HCT116 (cell line): ENCODE measurements at regions not wholly inside any gene's neighbourhood (a gene's known extent, or its start where the extent isn't known, plus 50 kb on each side); places are given as distances from the start of the nearest gene placed in this dataset.

Experiments
- ATAC-seq: fragments of 200-7000 bp; cut with Tn5 transposase; 2 replicates; pipeline ENCODE4 v1.9.1; 2020; ENCODE audit warnings: mild to moderate bottlenecking, moderate library complexity
- BruUV-seq: library from RNA; stranded (reverse); fragments of 400-500 nt; replicated peaks from 2 replicates; lab custom pipeline; 2021; lab: Mats Ljungman, UMichigan
- CTCF ChIA-PET: fragments of 300-600 bp; sonication (Branson Sonifier 250); formaldehyde crosslinking; loops from one replicate; lab custom pipeline; 2021; ENCODE audit warnings: antibody characterized with exemption; lab: Charles Lee
- POLR2A ChIA-PET: fragments of 300-600, 350-600 bp; sonication (Branson Sonifier 250); formaldehyde crosslinking; loops from one replicate; lab custom pipeline; 2021; ENCODE audit warnings: antibody characterized with exemption; lab: Charles Lee
- RAD21 ChIA-PET, 2 experiments: fragments of 300-600 bp; sonication (Branson Sonifier 250); formaldehyde crosslinking; loops; one replicate each; lab custom pipeline; 2023; ENCODE audit warnings: low total read pairs in 2 of 2; ENCODE audit not compliant: uncharacterized antibody in 2 of 2, unreplicated experiment in 2 of 2, low non-redundant PET in 1 of 2; lab: Charles Lee
- DNase-seq: peaks from one replicate; pipeline ENCODE4 v3.0.0-alpha.2; 2010; ENCODE audit warnings: low read depth, low spot score
- H2AFZ ChIP-seq: fragments of 200-600 bp; shearing (Covaris generic), sonication (generic); 2 replicates; pipeline ENCODE4 v1.6.1; 2017; ENCODE audit warnings: low read depth, mixed run types, mixed read lengths, antibody characterized with exemption, low read length; ENCODE audit not compliant: poor library complexity, severe bottlenecking
- H3K27ac ChIP-seq: 2 replicates; pipeline ENCODE4 v1.5.1; 2012; ENCODE audit warnings: low read depth, low read length
- H3K27me3 ChIP-seq: fragments of 200-600 bp; sonication (generic); 2 replicates; pipeline ENCODE4 v1.6.1; 2016; ENCODE audit warnings: mixed run types, low read length, mixed read lengths; ENCODE audit not compliant: insufficient read depth
- H3K36me3 ChIP-seq, 2 experiments: fragments of 200-500 bp in 1 of 2; fragments of 200-600 bp in 1 of 2; sonication (Bioruptor generic) in 1 of 2; sonication (generic) in 1 of 2; 2 replicates each; pipeline versions ENCODE4 v1.5.1 to v1.6.1; 2014 to 2016; ENCODE audit warnings: low read length in 2 of 2, inconsistent platforms in 1 of 2, mixed read lengths in 1 of 2, mixed run types in 1 of 2; ENCODE audit not compliant: insufficient read depth in 2 of 2, control insufficient read depth in 1 of 2
- H3K4me1 ChIP-seq, 2 experiments: fragments of 200-600 bp in 1 of 2; sonication (generic) in 1 of 2; 2 replicates each; pipeline versions ENCODE4 v1.5.1 to v1.6.1; 2012 to 2017; ENCODE audit warnings: low read length in 2 of 2, inconsistent platforms in 1 of 2, mild to moderate bottlenecking in 1 of 2, mixed read lengths in 1 of 2, mixed run types in 1 of 2, moderate library complexity in 1 of 2; ENCODE audit not compliant: insufficient read depth in 2 of 2, control insufficient read depth in 1 of 2
- H3K4me2 ChIP-seq: fragments of 200-600 bp; sonication (generic); 2 replicates; pipeline ENCODE4 v1.6.1; 2017; ENCODE audit warnings: mixed run types, low read length, mixed read lengths
- H3K4me3 ChIP-seq, 2 experiments: fragments of 200-600 bp in 1 of 2; sonication (generic) in 1 of 2; replicated peaks in 1 of 2; 2 replicates each; pipeline ENCODE4 v1.5.1; 2011 to 2016; ENCODE audit warnings: low read length in 2 of 2, control low read depth in 1 of 2, low read depth in 1 of 2, mild to moderate bottlenecking in 1 of 2, mixed read lengths in 1 of 2, mixed run types in 1 of 2
- H3K79me2 ChIP-seq: fragments of 200-600 bp; sonication (generic); 2 replicates; pipeline ENCODE4 v1.6.1; 2017; ENCODE audit warnings: mild to moderate bottlenecking, mixed run types, low read length, moderate library complexity, mixed read lengths; ENCODE audit not compliant: insufficient read depth
- H3K9ac ChIP-seq: fragments of 200-600 bp; sonication (generic); 2 replicates; pipeline ENCODE4 v1.6.1; 2016; ENCODE audit warnings: low read length, mixed read lengths
- H3K9me2 ChIP-seq: fragments of 200-600 bp; sonication (generic), shearing (Covaris generic); 2 replicates; pipeline ENCODE4 v1.6.1; 2017; ENCODE audit warnings: mixed run types, mild to moderate bottlenecking, moderate library complexity; ENCODE audit not compliant: insufficient read depth
- H3K9me3 ChIP-seq, 2 experiments: fragments of 200-500 bp in 1 of 2; fragments of 200-600 bp in 1 of 2; sonication (Bioruptor generic) in 1 of 2; sonication (generic) in 1 of 2; 2 replicates each; pipeline ENCODE4 v1.6.1; 2014 to 2017; ENCODE audit warnings: low read length in 2 of 2, mixed read lengths in 2 of 2, inconsistent platforms in 1 of 2, low read depth in 1 of 2, mild to moderate bottlenecking in 1 of 2, mixed run types in 1 of 2, moderate library complexity in 1 of 2; ENCODE audit not compliant: control insufficient read depth in 1 of 2, insufficient read depth in 1 of 2
- H4K20me1 ChIP-seq: fragments of 200-600 bp; sonication (generic), shearing (Covaris generic); 2 replicates; pipeline ENCODE4 v1.6.1; 2017; ENCODE audit warnings: mixed run types, mild to moderate bottlenecking, moderate library complexity; ENCODE audit not compliant: insufficient read depth
- ATF3 ChIP-seq: IDR thresholded peaks from 2 replicates; pipeline ENCODE4 v1.6.1; 2012
- CBX3 ChIP-seq: IDR thresholded peaks from 2 replicates; pipeline ENCODE4 v1.6.1; 2012; ENCODE audit warnings: low read depth
- CTCF ChIP-seq, 3 experiments: fragments of 200-600 bp in 1 of 3; sonication (generic) in 1 of 3; IDR thresholded peaks in 2 of 3; conservative IDR thresholded peaks in 1 of 3; 2 replicates each; pipeline ENCODE4 v1.5.1; 2012 to 2017; ENCODE audit warnings: low read depth in 2 of 3, low read length in 2 of 3, antibody characterized with exemption in 1 of 3, borderline replicate concordance in 1 of 3, control low read depth in 1 of 3, mild to moderate bottlenecking in 1 of 3, mixed read lengths in 1 of 3, mixed run types in 1 of 3, moderate library complexity in 1 of 3; ENCODE audit not compliant: insufficient read depth in 1 of 3
- EZH2 ChIP-seq: fragments of 200-600 bp; sonication (generic); IDR thresholded peaks from 2 replicates; pipeline ENCODE4 v1.6.1; 2017; ENCODE audit warnings: antibody characterized with exemption, mixed run types
- FOSL1 ChIP-seq: IDR thresholded peaks from 2 replicates; pipeline ENCODE4 v1.6.1; 2012; ENCODE audit warnings: low read depth
- RAD21 ChIP-seq: IDR thresholded peaks from 2 replicates; pipeline ENCODE4 v1.6.1; 2012; ENCODE audit warnings: low read depth, mild to moderate bottlenecking
- REST ChIP-seq: IDR thresholded peaks from 2 replicates; pipeline ENCODE4 v1.6.1; 2012; ENCODE audit warnings: low read depth
- SP1 ChIP-seq: IDR thresholded peaks from 2 replicates; pipeline ENCODE4 v1.6.1; 2012; ENCODE audit warnings: low read depth
- ZBTB33 ChIP-seq: IDR thresholded peaks from 2 replicates; pipeline ENCODE4 v1.6.1; 2011; ENCODE audit warnings: mild to moderate bottlenecking, low read length, moderate library complexity; ENCODE audit not compliant: insufficient replicate concordance; ENCODE audit errors: extremely low read depth
- intact Hi-C: fragments of 100-400 bp; cut with micrococcal nuclease; formaldehyde crosslinking; loops from 2 replicates; pipeline ENCODE4 v1.10.0; 2022

- Histone ChIP-seq H3K27me3 (no peaks in the 10 kb centered on the region), H3K4me2 (0 out of 2 replicates have a peak overlapping the region, but pooled peaks have one; percentile 13), H3K27ac (no peak overlapping the region), H3K36me3 (no peaks in the 10 kb centered on the region)
- TF ChIP-seq RAD21, result peak; percentile 88
- TF ChIP-seq CTCF (IDR thresholded peaks at IDR 0.05 in 2 of 3, conservative IDR thresholded peaks at IDR 0.05 in 1 of 3; ENCODE audit: borderline replicate concordance in 1 of 3, insufficient read depth in 1 of 3, low read depth in 2 of 3, low read length in 2 of 3), result peak; percentile 76 to 90 (median 83)
- peak; percentile 49; the same call in 1 of the 2 replicates for TF ChIP-seq CBX3
- TF ChIP-seq SP1, result no peak
- TF ChIP-seq, all 23 proteins: peak for 3
- RAD21 ChIA-PET, result interaction anchor here (1.1 to 1.9 kb wide), 2 partner anchors 172 kb away, joined by 4 to 8 read pairs; no protein-coding TSS in a partner anchor
- H2AFZ ChIP-seq, result peak overlapping the region; percentile 94
- no peaks in the 10 kb centered on the region for H3K9me2 ChIP-seq
- peaks cover 26 to 41% of the 10 kb centered on the region in 2 experiments for H3K4me1 ChIP-seq
- H3K79me2 ChIP-seq, result no peaks in the 10 kb centered on the region
- peak; percentile 46 for DNase-seq
- no peaks in the 10 kb centered on the region for H4K20me1 ChIP-seq
- POLR2A ChIA-PET, result no interaction called here
- no peak overlapping the region for H3K9ac ChIP-seq
- no peak overlapping the region for H3K4me3 ChIP-seq
- ATAC-seq, result peak; percentile 39
- BruUV-seq, result no TSS peak
- intact Hi-C loops, result loop anchor here (1.0 to 10.0 kb wide), 3 partner anchors 171 to 561 kb away; no protein-coding TSS in a partner anchor
- H3K9me3 ChIP-seq, result no peaks in the 10 kb centered on the region
- CTCF ChIA-PET, result interaction anchor here (0.7 to 3.5 kb wide), 11 partner anchors 14 to 1020 kb away, joined by 3 to 41 read pairs (median 3); no protein-coding TSS in a partner anchor
These were observed 306.4 kb downstream of the DUSP10 start for GRCh38 chr1:221435504-221435904.

GRCh38 chr1:221437171-221437570 is 304.7 kb downstream of the DUSP10 start:
- no peak overlapping the region for H3K9ac ChIP-seq
- no TSS peak for BruUV-seq
- no peaks in the 10 kb centered on the region for H3K9me2 ChIP-seq

More at GRCh38 chr1:221437171-221437570, 304.7 kb downstream of the DUSP10 start:
- intact Hi-C loops, result loop anchor here (10.0 kb wide), 1 partner anchor 532 kb away; no protein-coding TSS in a partner anchor
- peaks cover 34 to 53% of the 10 kb centered on the region in 2 experiments for H3K4me1 ChIP-seq
- ChIA-PET RAD21 (no interaction called here), POLR2A (no interaction called here), CTCF (no interaction called here)
- DNase-seq (no peak), ATAC-seq (no peak)
- H3K4me2 ChIP-seq, result no peak overlapping the region
- no peak overlapping the region for H3K27ac ChIP-seq
- no peaks in the 10 kb centered on the region for H3K9me3 ChIP-seq
- no peak overlapping the region for H3K4me3 ChIP-seq
- peak overlapping the region; percentile 31 for H2AFZ ChIP-seq
- no peaks in the 10 kb centered on the region for H3K79me2 ChIP-seq
- H4K20me1 ChIP-seq, result no peaks in the 10 kb centered on the region
- TF ChIP-seq ATF3 (no peak), ZBTB33 (no peak), SP1 (no peak), REST (no peak), EZH2 (no peak), FOSL1 (no peak)
- H3K27me3 ChIP-seq, result no peaks in the 10 kb centered on the region
- no peaks in the 10 kb centered on the region for H3K36me3 ChIP-seq
